ENCODE measurements at regions not wholly inside any gene's neighbourhood (a gene's known extent, or its start where the extent isn't known, plus 50 kb on each side); places are given as distances from the start of the nearest gene placed in this dataset.

GRCh38 chr2:208545403-208546042, 138.9 kb downstream of the PTH2R start:
- peak overlapping the region; percentile 60 for H3K4me3 ChIP-seq (ENCODE audit: low read depth, low read length)
- TF ChIP-seq, protein P1, sequence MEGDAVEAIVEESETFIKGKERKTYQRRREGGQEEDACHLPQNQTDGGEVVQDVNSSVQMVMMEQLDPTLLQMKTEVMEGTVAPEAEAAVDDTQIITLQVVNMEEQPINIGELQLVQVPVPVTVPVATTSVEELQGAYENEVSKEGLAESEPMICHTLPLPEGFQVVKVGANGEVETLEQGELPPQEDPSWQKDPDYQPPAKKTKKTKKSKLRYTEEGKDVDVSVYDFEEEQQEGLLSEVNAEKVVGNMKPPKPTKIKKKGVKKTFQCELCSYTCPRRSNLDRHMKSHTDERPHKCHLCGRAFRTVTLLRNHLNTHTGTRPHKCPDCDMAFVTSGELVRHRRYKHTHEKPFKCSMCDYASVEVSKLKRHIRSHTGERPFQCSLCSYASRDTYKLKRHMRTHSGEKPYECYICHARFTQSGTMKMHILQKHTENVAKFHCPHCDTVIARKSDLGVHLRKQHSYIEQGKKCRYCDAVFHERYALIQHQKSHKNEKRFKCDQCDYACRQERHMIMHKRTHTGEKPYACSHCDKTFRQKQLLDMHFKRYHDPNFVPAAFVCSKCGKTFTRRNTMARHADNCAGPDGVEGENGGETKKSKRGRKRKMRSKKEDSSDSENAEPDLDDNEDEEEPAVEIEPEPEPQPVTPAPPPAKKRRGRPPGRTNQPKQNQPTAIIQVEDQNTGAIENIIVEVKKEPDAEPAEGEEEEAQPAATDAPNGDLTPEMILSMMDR (conservative IDR thresholded peaks at IDR 0.05; ENCODE audit: low read depth, low read length): peak; percentile 12
- no peak for DNase-seq (ENCODE audit: low read depth)

DNA sequence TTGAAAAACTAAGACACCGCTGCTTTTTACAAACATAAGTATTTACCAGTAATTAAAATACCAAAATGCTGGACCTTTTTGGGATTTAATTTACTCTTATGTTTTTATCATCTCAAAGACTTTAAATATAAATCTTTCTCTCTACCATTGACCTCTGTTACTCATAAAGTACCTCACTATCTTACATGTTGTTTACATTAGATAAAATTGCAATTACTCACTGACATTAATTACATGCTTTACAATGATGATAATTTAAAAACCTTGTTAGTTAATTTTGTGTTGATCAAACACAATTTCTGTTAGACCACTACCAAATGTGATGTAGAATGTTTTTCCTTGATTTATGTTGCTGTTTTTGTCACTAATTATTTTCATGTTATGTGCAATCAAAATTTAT, 139.5 kb downstream of the PTH2R start:
- DNase-seq (ENCODE audit: low read depth): no peak
- TF ChIP-seq, protein P1 (conservative IDR thresholded peaks at IDR 0.05; ENCODE audit: low read depth, low read length): no peak
- H3K4me3 ChIP-seq (ENCODE audit: low read depth, low read length): peak overlapping the region; percentile 60

DNA sequence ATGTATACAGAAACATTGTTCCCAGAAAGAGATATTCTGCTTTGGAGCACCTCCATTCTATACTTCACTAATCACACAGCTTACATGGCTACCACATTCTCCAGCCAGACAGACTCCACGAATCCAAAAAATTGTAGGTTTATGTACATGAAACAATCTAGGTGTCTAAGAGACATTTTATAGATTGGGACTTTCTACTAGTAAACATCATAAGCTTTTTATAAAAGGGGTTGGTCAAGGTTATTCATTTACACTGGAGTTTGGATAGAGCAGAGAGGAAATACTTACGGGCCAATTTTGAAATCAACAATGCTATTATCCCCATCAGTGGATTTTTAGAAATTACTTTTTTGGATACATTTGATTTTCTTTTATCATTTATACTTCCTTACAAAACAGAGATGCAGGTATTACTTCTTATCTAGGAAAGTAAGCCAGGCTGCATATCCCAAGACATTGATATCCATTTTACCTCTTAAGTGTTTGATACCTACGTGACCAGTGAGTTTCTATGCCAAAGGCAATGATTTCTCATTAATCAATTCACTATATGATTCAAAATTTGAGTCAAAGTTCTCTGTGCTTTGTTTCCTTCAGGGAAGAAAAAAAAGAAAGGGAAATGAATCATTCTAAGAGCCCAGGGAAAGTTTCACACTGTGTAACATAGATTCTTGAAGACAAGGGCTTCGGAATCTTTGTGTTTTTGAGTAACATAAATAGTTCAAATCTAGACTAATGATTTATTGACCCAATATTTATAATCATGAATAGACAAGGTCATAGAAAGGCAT, 140.5 kb downstream of the PTH2R start:
- DNase-seq (ENCODE audit: low read depth): no peak
- TF ChIP-seq, protein P1 (conservative IDR thresholded peaks at IDR 0.05; ENCODE audit: low read depth, low read length): no peak
- H3K4me3 ChIP-seq (ENCODE audit: low read depth, low read length): peak overlapping the region; percentile 15

GRCh38 chr2:208548700-208549099, 142.1 kb downstream of the PTH2R start:
- DNase-seq (ENCODE audit: low read depth): no peak
- TF ChIP-seq, protein P1 (conservative IDR thresholded peaks at IDR 0.05; ENCODE audit: low read depth, low read length): no peak
- H3K4me3 ChIP-seq (ENCODE audit: low read depth, low read length): no peak overlapping the region

DNA sequence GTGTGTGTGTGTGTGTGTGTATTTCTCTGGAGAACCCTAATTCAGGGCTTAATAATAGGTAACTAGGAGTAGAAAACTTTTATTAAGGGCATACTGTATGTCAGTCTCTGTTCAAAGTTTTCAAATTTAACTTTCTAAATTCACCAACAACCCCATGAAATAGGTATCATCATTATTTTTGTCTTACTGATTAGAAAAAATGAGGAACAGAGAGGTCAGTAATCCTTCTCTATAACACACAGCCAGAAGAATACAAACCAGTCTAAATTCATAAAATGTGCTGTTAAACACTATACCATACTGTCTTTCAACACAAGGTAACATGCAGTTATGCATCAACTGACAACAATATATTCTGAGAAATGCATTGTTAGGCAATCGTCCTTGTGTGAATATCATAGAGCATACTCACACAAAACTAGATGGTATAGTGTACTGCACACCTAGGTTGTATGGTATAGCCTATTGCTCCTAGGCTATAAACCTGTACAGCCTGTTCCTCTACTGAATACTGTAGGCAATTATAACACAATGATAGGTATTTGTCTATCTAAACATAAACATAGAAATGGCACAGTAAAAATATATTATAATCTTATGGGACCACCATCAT, 143.1 kb downstream of the PTH2R start:
- no peak for DNase-seq (ENCODE audit: low read depth)
- no peak overlapping the region for H3K4me3 ChIP-seq (ENCODE audit: low read depth, low read length)
- TF ChIP-seq, protein P1 (conservative IDR thresholded peaks at IDR 0.05; ENCODE audit: low read depth, low read length): no peak

DNA sequence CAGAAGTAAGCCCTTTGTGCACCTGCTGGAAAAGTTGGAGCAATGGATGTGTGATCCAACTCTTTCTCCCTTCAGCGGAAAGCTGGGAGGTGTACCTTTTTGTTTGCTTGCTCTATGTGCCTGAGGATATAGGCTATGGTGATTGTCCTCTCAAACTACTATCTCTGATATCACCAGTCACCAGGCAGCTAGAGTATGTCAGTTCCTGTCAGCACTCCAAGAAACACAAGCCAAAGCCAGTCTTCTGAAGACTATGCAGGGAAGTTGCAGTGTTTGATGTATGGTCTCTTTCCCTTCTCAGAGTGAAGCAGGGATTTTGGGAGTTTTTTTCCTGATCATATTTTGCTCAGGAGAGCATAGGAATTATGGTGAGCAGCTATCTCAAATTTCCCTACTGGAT, 146.4 kb downstream of the PTH2R start:
- DNase-seq (ENCODE audit: low read depth): no peak
- TF ChIP-seq, protein P1 (conservative IDR thresholded peaks at IDR 0.05; ENCODE audit: low read depth, low read length): no peak
- H3K4me3 ChIP-seq (ENCODE audit: low read depth, low read length): no peak overlapping the region
